ENCODE measurements at regions not wholly inside any gene's neighbourhood (a gene's known extent, or its start where the extent isn't known, plus 50 kb on each side); places are given as distances from the start of the nearest gene placed in this dataset.

DNA sequence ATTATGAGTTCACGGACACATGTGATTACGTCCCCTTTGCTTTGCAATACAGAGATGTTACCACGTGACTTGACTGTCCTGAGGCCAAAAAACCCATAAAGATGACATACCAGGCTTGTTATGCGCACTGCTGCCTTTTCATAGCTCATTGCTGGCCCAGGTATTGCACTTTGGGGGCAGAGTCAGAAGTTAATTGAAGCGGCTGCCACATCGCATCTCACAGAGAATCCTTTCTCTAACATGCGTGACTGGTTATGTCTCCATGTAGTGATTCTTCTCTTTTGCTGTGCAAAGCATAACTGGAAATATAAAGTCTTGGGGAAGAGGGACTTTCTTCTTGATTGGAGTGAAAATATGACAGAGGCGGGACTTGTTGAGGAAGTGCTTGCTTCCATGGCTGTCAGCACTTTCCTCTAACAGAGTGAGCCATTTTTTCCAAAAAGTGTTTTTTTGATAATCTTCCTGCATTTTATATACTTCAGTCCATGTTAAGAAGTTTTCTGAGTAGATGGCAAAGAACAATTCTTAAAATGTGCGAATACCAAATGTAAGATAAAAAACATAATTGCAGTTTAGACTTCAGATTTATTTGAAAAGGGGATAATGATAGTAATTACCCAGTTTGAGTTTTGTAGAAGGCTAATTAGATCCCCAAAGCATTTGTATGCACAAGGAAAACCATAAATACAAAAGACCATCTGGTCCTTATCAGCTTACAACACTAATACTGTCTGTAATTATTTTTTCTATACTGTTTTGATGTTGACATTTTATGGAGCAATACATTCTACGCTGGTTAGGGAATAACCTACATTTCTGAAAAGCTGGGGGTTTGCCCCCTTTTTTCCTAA is 324.6 kb upstream of the MTNR1B start:
- Histone ChIP-seq H3K9ac (ENCODE audit: low read length) (no peak overlapping the region), H2AFZ (ENCODE audit: low read depth, low read length) (no peak overlapping the region)

DNA sequence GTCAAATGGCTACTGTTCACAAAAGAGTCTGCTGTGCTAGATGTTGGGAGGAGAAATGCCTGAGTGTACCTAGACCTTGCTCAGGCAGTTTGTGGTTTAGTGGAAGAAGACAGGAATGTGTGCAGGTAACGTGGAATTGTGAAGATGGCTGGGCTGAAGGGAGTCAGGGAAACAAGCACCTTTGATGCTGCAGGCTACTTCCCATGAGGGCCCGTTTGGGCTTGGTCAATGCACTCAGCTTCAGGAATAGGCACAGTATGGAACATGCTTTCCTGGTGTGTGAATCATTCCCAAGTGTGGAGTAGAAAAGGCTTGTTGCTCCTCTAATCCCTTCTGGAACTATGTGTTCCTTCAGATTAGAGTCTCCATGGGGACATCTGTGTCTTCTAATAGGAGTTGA is 318.3 kb upstream of the MTNR1B start:
- no peak overlapping the region for H2AFZ ChIP-seq (ENCODE audit: low read depth, low read length)
- H3K9me3 ChIP-seq (ENCODE audit: low read length): no peaks in the 10 kb centered on the region
- no peak overlapping the region for H3K9ac ChIP-seq (ENCODE audit: low read length)
- H3K27ac ChIP-seq (ENCODE audit: low read length): no peak overlapping the region
- no peaks in the 10 kb centered on the region for H3K9me2 ChIP-seq (ENCODE audit: insufficient read depth, low read length)
- peaks cover 4% of the 10 kb centered on the region for H3K36me3 ChIP-seq (ENCODE audit: insufficient read depth, low read length)
- H3K4me3 ChIP-seq (ENCODE audit: low read length): no peak overlapping the region
- no peak overlapping the region for H3K4me2 ChIP-seq (ENCODE audit: low read length)
- no peaks in the 10 kb centered on the region for H3F3A ChIP-seq (ENCODE audit: insufficient read depth, low read length, poor library complexity, severe bottlenecking)
- H4K20me1 ChIP-seq (ENCODE audit: insufficient read depth): no peaks in the 10 kb centered on the region
- H3K27me3 ChIP-seq (ENCODE audit: insufficient read depth, low read depth, low read length): no peaks in the 10 kb centered on the region
- TF ChIP-seq, protein P1, sequence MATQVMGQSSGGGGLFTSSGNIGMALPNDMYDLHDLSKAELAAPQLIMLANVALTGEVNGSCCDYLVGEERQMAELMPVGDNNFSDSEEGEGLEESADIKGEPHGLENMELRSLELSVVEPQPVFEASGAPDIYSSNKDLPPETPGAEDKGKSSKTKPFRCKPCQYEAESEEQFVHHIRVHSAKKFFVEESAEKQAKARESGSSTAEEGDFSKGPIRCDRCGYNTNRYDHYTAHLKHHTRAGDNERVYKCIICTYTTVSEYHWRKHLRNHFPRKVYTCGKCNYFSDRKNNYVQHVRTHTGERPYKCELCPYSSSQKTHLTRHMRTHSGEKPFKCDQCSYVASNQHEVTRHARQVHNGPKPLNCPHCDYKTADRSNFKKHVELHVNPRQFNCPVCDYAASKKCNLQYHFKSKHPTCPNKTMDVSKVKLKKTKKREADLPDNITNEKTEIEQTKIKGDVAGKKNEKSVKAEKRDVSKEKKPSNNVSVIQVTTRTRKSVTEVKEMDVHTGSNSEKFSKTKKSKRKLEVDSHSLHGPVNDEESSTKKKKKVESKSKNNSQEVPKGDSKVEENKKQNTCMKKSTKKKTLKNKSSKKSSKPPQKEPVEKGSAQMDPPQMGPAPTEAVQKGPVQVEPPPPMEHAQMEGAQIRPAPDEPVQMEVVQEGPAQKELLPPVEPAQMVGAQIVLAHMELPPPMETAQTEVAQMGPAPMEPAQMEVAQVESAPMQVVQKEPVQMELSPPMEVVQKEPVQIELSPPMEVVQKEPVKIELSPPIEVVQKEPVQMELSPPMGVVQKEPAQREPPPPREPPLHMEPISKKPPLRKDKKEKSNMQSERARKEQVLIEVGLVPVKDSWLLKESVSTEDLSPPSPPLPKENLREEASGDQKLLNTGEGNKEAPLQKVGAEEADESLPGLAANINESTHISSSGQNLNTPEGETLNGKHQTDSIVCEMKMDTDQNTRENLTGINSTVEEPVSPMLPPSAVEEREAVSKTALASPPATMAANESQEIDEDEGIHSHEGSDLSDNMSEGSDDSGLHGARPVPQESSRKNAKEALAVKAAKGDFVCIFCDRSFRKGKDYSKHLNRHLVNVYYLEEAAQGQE (IDR thresholded peaks at IDR 0.05; ENCODE audit: borderline replicate concordance): no peak
- TF ChIP-seq POLR2AphosphoS5 (IDR thresholded peaks at IDR 0.05) (no peak), EZH2 (IDR thresholded peaks at IDR 0.05; ENCODE audit: borderline replicate concordance, insufficient read depth, low read length, poor library complexity, severe bottlenecking) (no peak), SMC3 (conservative IDR thresholded peaks at IDR 0.05; ENCODE audit: poor library complexity) (no peak), TAF1 (IDR thresholded peaks at IDR 0.05; ENCODE audit: low read depth) (no peak), MXI1 (conservative IDR thresholded peaks at IDR 0.05; ENCODE audit: poor library complexity, severe bottlenecking) (no peak), RAD21 (conservative IDR thresholded peaks at IDR 0.05) (no peak), EP300 (conservative IDR thresholded peaks at IDR 0.05; ENCODE audit: poor library complexity, severe bottlenecking) (no peak)
- TF ChIP-seq, protein P2, sequence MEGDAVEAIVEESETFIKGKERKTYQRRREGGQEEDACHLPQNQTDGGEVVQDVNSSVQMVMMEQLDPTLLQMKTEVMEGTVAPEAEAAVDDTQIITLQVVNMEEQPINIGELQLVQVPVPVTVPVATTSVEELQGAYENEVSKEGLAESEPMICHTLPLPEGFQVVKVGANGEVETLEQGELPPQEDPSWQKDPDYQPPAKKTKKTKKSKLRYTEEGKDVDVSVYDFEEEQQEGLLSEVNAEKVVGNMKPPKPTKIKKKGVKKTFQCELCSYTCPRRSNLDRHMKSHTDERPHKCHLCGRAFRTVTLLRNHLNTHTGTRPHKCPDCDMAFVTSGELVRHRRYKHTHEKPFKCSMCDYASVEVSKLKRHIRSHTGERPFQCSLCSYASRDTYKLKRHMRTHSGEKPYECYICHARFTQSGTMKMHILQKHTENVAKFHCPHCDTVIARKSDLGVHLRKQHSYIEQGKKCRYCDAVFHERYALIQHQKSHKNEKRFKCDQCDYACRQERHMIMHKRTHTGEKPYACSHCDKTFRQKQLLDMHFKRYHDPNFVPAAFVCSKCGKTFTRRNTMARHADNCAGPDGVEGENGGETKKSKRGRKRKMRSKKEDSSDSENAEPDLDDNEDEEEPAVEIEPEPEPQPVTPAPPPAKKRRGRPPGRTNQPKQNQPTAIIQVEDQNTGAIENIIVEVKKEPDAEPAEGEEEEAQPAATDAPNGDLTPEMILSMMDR (IDR thresholded peaks at IDR 0.05; ENCODE audit: poor library complexity, severe bottlenecking): no peak
- H3K79me2 ChIP-seq (replicated peaks; ENCODE audit: insufficient read depth, low read length): no peaks in the 10 kb centered on the region

More for the DNA sequence above, 324.6 kb upstream of the MTNR1B start:
- H3K79me2 ChIP-seq (replicated peaks; ENCODE audit: insufficient read depth, low read length): no peaks in the 10 kb centered on the region
- no peaks in the 10 kb centered on the region for H3K9me2 ChIP-seq (ENCODE audit: insufficient read depth, low read length)
- H3K27ac ChIP-seq (ENCODE audit: low read length): no peak overlapping the region
- H3K9me3 ChIP-seq (ENCODE audit: low read length): no peaks in the 10 kb centered on the region
- no peaks in the 10 kb centered on the region for H3K36me3 ChIP-seq (ENCODE audit: insufficient read depth, low read length)
- no peak for TF ChIP-seq MXI1 (conservative IDR thresholded peaks at IDR 0.05; ENCODE audit: poor library complexity, severe bottlenecking)
- no peak for TF ChIP-seq TAF1 (IDR thresholded peaks at IDR 0.05; ENCODE audit: low read depth)
- TF ChIP-seq SMC3 (conservative IDR thresholded peaks at IDR 0.05; ENCODE audit: poor library complexity): no peak
- no peak for TF ChIP-seq EP300 (conservative IDR thresholded peaks at IDR 0.05; ENCODE audit: poor library complexity, severe bottlenecking)
- TF ChIP-seq RAD21 (conservative IDR thresholded peaks at IDR 0.05): no peak
- TF ChIP-seq EZH2 (IDR thresholded peaks at IDR 0.05; ENCODE audit: borderline replicate concordance, insufficient read depth, low read length, poor library complexity, severe bottlenecking): no peak
- TF ChIP-seq, protein P1 (IDR thresholded peaks at IDR 0.05; ENCODE audit: borderline replicate concordance): no peak
- TF ChIP-seq POLR2AphosphoS5 (IDR thresholded peaks at IDR 0.05): no peak
- no peaks in the 10 kb centered on the region for H4K20me1 ChIP-seq (ENCODE audit: insufficient read depth)
- H3K27me3 ChIP-seq (ENCODE audit: insufficient read depth, low read depth, low read length): no peaks in the 10 kb centered on the region
- H3K4me3 ChIP-seq (ENCODE audit: low read length): no peak overlapping the region
- no peaks in the 10 kb centered on the region for H3F3A ChIP-seq (ENCODE audit: insufficient read depth, low read length, poor library complexity, severe bottlenecking)
- H3K4me2 ChIP-seq (ENCODE audit: low read length): no peak overlapping the region

Measured in neural cell (in vitro differentiated cells).